Fibroblast of the aortic adventitia (primary cell): ENCODE measurements at regions not wholly inside any gene's neighbourhood (a gene's known extent, or its start where the extent isn't known, plus 50 kb on each side); places are given as distances from the start of the nearest gene placed in this dataset.
A peak's percentile ranks its signal among the peaks of the same experiment; 100 is the strongest.

Experiments
- DNase-seq: peaks from one replicate; pipeline ENCODE4 v3.0.0-alpha.2; 2010; ENCODE audit warnings: low read depth
- H3K4me3 ChIP-seq: 2 replicates; pipeline ENCODE4 v1.5.1; 2011; ENCODE audit warnings: low read depth, mild to moderate bottlenecking, control low read depth, low read length, moderate library complexity
- CTCF ChIP-seq: IDR thresholded peaks from 2 replicates; pipeline ENCODE4 v1.5.1; 2011; ENCODE audit warnings: mild to moderate bottlenecking, low read length, control low read depth, inconsistent platforms; ENCODE audit not compliant: insufficient read depth

GRCh38 chr2:72050734-72051133, 96.9 kb downstream of the CYP26B1 start:
- no peak for TF ChIP-seq CTCF
- no peak overlapping the region for H3K4me3 ChIP-seq
- DNase-seq, result no peak

- no peak for TF ChIP-seq CTCF
- DNase-seq, result no peak
- H3K4me3 ChIP-seq, result no peak overlapping the region
Observed at GRCh38 chr2:72048881-72049477, 98.7 kb downstream of the CYP26B1 start.

- DNase-seq, result no peak
- no peak for TF ChIP-seq CTCF
- H3K4me3 ChIP-seq, result no peak overlapping the region
Observed at GRCh38 chr2:72043985-72044384, 103.7 kb downstream of the CYP26B1 start.

- TF ChIP-seq CTCF, result no peak
- H3K4me3 ChIP-seq, result no peak overlapping the region
- DNase-seq, result no peak
Observed at GRCh38 chr2:72041638-72042111, 106.0 kb downstream of the CYP26B1 start.

GRCh38 chr2:72040629-72041571, 106.8 kb downstream of the CYP26B1 start:
- peak; percentile 41 for DNase-seq
- TF ChIP-seq CTCF, result no peak
- H3K4me3 ChIP-seq, result no peak overlapping the region

- H3K4me3 ChIP-seq, result no peak overlapping the region
- TF ChIP-seq CTCF, result no peak
- DNase-seq, result no peak
Observed at GRCh38 chr2:72038524-72038923, 109.1 kb downstream of the CYP26B1 start.
